KMS-11 (cell line): ENCODE measurements at regions not wholly inside any gene's neighbourhood (a gene's known extent, or its start where the extent isn't known, plus 50 kb on each side); places are given as distances from the start of the nearest gene placed in this dataset.

ENCODE experiments used
- H2AFZ ChIP-seq: fragments of 200-600 bp; sonication (generic); 2 replicates; pipeline ENCODE4 v1.6.1; 2016; ENCODE audit warnings: antibody characterized with exemption, mixed run types, low read depth
- H3K27ac ChIP-seq: fragments of 200-600 bp; sonication (generic); 2 replicates; pipeline ENCODE4 v1.6.1; 2016; ENCODE audit warnings: mild to moderate bottlenecking, mixed run types
- H3K27me3 ChIP-seq: fragments of 200-600 bp; sonication (generic); 2 replicates; pipeline ENCODE4 v1.6.1; 2017; ENCODE audit warnings: mild to moderate bottlenecking, low read depth, mixed run types, moderate library complexity; ENCODE audit not compliant: insufficient read depth
- H3K36me3 ChIP-seq: fragments of 200-600 bp; sonication (generic); 2 replicates; pipeline ENCODE4 v1.6.1; 2017; ENCODE audit warnings: mild to moderate bottlenecking, mixed run types; ENCODE audit not compliant: insufficient read depth
- H3K4me1 ChIP-seq: fragments of 200-600 bp; sonication (generic); 2 replicates; pipeline ENCODE4 v1.6.1; 2016; ENCODE audit warnings: mild to moderate bottlenecking, low read depth, mixed run types; ENCODE audit not compliant: poor library complexity, severe bottlenecking
- H3K4me2 ChIP-seq: fragments of 200-600 bp; sonication (generic); 2 replicates; pipeline ENCODE4 v1.7.0; 2016; ENCODE audit warnings: mild to moderate bottlenecking, mixed run types
- H3K4me3 ChIP-seq: fragments of 200-600 bp; sonication (generic); IDR thresholded peaks from 2 replicates; pipeline ENCODE4 v1.6.1; 2017; ENCODE audit warnings: low read depth, low read length, mixed read lengths; ENCODE audit not compliant: insufficient read depth
- H3K79me2 ChIP-seq: fragments of 200-600 bp; sonication (generic); 2 replicates; pipeline ENCODE4 v1.6.1; 2016; ENCODE audit warnings: low read depth, mixed run types; ENCODE audit not compliant: insufficient read depth
- H3K9ac ChIP-seq: fragments of 200-600 bp; sonication (generic); 2 replicates; pipeline ENCODE4 v1.6.1; 2016; ENCODE audit warnings: mild to moderate bottlenecking, mixed run types
- H4K20me1 ChIP-seq: fragments of 200-600 bp; sonication (generic); 2 replicates; pipeline ENCODE4 v1.6.1; 2016; ENCODE audit warnings: mild to moderate bottlenecking, mixed run types; ENCODE audit not compliant: insufficient read depth
- CTCF ChIP-seq: fragments of 200-600 bp; sonication (generic); conservative IDR thresholded peaks from 2 replicates; pipeline ENCODE4 v1.6.1; 2017; ENCODE audit warnings: low read depth, mild to moderate bottlenecking, antibody characterized with exemption, low read length, moderate library complexity, mixed read lengths

GRCh38 chr1:221157026-221157761 lies 278.0 kb downstream of the HLX start:
- H3K4me1 ChIP-seq, result no peaks in the 10 kb centered on the region
- H4K20me1 ChIP-seq, result no peaks in the 10 kb centered on the region
- H3K9ac ChIP-seq, result no peak overlapping the region
- no peaks in the 10 kb centered on the region for H3K79me2 ChIP-seq
- H3K4me3 ChIP-seq, result no peak overlapping the region
- H2AFZ ChIP-seq, result no peak overlapping the region
- no peak overlapping the region for H3K27ac ChIP-seq
- H3K36me3 ChIP-seq, result no peaks in the 10 kb centered on the region
- H3K4me2 ChIP-seq, result no peak overlapping the region
- no peak for TF ChIP-seq CTCF
- no peaks in the 10 kb centered on the region for H3K27me3 ChIP-seq

GRCh38 chr1:221159608-221160007 lies 280.4 kb downstream of the HLX start:
- Histone ChIP-seq H3K79me2 (no peaks in the 10 kb centered on the region), H3K27ac (no peak overlapping the region), H3K9ac (no peak overlapping the region), H3K4me3 (no peak overlapping the region), H3K4me2 (no peak overlapping the region), H3K4me1 (no peaks in the 10 kb centered on the region), H3K36me3 (no peaks in the 10 kb centered on the region), H4K20me1 (no peaks in the 10 kb centered on the region), H2AFZ (no peak overlapping the region), H3K27me3 (no peaks in the 10 kb centered on the region)
- no peak for TF ChIP-seq CTCF

GRCh38 chr1:221161571-221162041 lies 282.4 kb downstream of the HLX start:
- Histone ChIP-seq H3K36me3 (no peaks in the 10 kb centered on the region), H3K27ac (no peak overlapping the region), H3K4me1 (no peaks in the 10 kb centered on the region), H3K9ac (no peak overlapping the region), H3K79me2 (no peaks in the 10 kb centered on the region), H4K20me1 (no peaks in the 10 kb centered on the region), H3K27me3 (no peaks in the 10 kb centered on the region), H3K4me2 (no peak overlapping the region), H2AFZ (no peak overlapping the region), H3K4me3 (no peak overlapping the region)
- TF ChIP-seq CTCF, result no peak

- H3K4me1 ChIP-seq, result no peaks in the 10 kb centered on the region
- TF ChIP-seq CTCF, result no peak
- no peaks in the 10 kb centered on the region for H3K79me2 ChIP-seq
- no peaks in the 10 kb centered on the region for H3K36me3 ChIP-seq
- H4K20me1 ChIP-seq, result no peaks in the 10 kb centered on the region
- no peak overlapping the region for H3K27ac ChIP-seq
- H3K27me3 ChIP-seq, result no peaks in the 10 kb centered on the region
- H3K4me3 ChIP-seq, result no peak overlapping the region
- H2AFZ ChIP-seq, result no peak overlapping the region
- no peak overlapping the region for H3K9ac ChIP-seq
- H3K4me2 ChIP-seq, result no peak overlapping the region
Observed at GRCh38 chr1:221162352-221162751, 283.1 kb downstream of the HLX start.
